ENCODE measurements at regions not wholly inside any gene's neighbourhood (a gene's known extent, or its start where the extent isn't known, plus 50 kb on each side); places are given as distances from the start of the nearest gene placed in this dataset.

- Histone ChIP-seq H3K79me2 (ENCODE audit: control insufficient read depth, low read length) (no peaks in the 10 kb centered on the region), H3K4me1 (ENCODE audit: control insufficient read depth, low read length) (no peaks in the 10 kb centered on the region), H3K36me3 (ENCODE audit: control insufficient read depth, low read length) (no peaks in the 10 kb centered on the region), H4K20me1 (ENCODE audit: control insufficient read depth, insufficient read depth, low read depth, low read length) (no peaks in the 10 kb centered on the region), H3K4me3 (ENCODE audit: low read length) (no peak overlapping the region), H3K27ac (ENCODE audit: low read depth, low read length) (no peak overlapping the region), H3K9me2 (replicated peaks; ENCODE audit: control insufficient read depth, low read length) (no peaks in the 10 kb centered on the region), H3K9me3 (ENCODE audit: control insufficient read depth, insufficient read depth, low read length) (no peaks in the 10 kb centered on the region), H3F3A (ENCODE audit: control insufficient read depth, insufficient read depth) (no peaks in the 10 kb centered on the region), H3K27me3 (ENCODE audit: control insufficient read depth, low read length) (no peaks in the 10 kb centered on the region), H3K4me2 (ENCODE audit: low read length) (no peak overlapping the region)
- TF ChIP-seq EZH2phosphoT487 (IDR thresholded peaks at IDR 0.05; ENCODE audit: borderline replicate concordance, low read length) = no peak
- no peak for TF ChIP-seq CTCF (IDR thresholded peaks at IDR 0.05; ENCODE audit: low read depth, low read length, poor library complexity, severe bottlenecking)
These were observed 589.8 kb downstream of the HS3ST4 start for GRCh38 chr16:26281381-26282110.

GRCh38 chr16:26295625-26296304 lies 604.0 kb downstream of the HS3ST4 start:
- no peak overlapping the region for H3K27ac ChIP-seq (ENCODE audit: low read depth, low read length)
- H3K4me1 ChIP-seq (ENCODE audit: control insufficient read depth, low read length) = no peaks in the 10 kb centered on the region
- no peaks in the 10 kb centered on the region for H3K36me3 ChIP-seq (ENCODE audit: control insufficient read depth, low read length)
- no peaks in the 10 kb centered on the region for H3F3A ChIP-seq (ENCODE audit: control insufficient read depth, insufficient read depth)
- no peak overlapping the region for H3K4me2 ChIP-seq (ENCODE audit: low read length)
- TF ChIP-seq EZH2phosphoT487 (IDR thresholded peaks at IDR 0.05; ENCODE audit: borderline replicate concordance, low read length) (no peak), CTCF (IDR thresholded peaks at IDR 0.05; ENCODE audit: low read depth, low read length, poor library complexity, severe bottlenecking) (no peak)
- no peaks in the 10 kb centered on the region for H3K9me2 ChIP-seq (replicated peaks; ENCODE audit: control insufficient read depth, low read length)
- no peaks in the 10 kb centered on the region for H4K20me1 ChIP-seq (ENCODE audit: control insufficient read depth, insufficient read depth, low read depth, low read length)
- no peaks in the 10 kb centered on the region for H3K9me3 ChIP-seq (ENCODE audit: control insufficient read depth, insufficient read depth, low read length)
- H3K4me3 ChIP-seq (ENCODE audit: low read length) = no peak overlapping the region
- H3K79me2 ChIP-seq (ENCODE audit: control insufficient read depth, low read length) = no peaks in the 10 kb centered on the region
- H3K27me3 ChIP-seq (ENCODE audit: control insufficient read depth, low read length) = no peaks in the 10 kb centered on the region

- no peaks in the 10 kb centered on the region for H3K79me2 ChIP-seq (ENCODE audit: control insufficient read depth, low read length)
- H3K9me3 ChIP-seq (ENCODE audit: control insufficient read depth, insufficient read depth, low read length) = no peaks in the 10 kb centered on the region
- no peaks in the 10 kb centered on the region for H3K9me2 ChIP-seq (replicated peaks; ENCODE audit: control insufficient read depth, low read length)
- no peaks in the 10 kb centered on the region for H3K36me3 ChIP-seq (ENCODE audit: control insufficient read depth, low read length)
- no peak overlapping the region for H3K4me2 ChIP-seq (ENCODE audit: low read length)
- H4K20me1 ChIP-seq (ENCODE audit: control insufficient read depth, insufficient read depth, low read depth, low read length) = no peaks in the 10 kb centered on the region
- no peaks in the 10 kb centered on the region for H3K4me1 ChIP-seq (ENCODE audit: control insufficient read depth, low read length)
- H3K27ac ChIP-seq (ENCODE audit: low read depth, low read length) = no peak overlapping the region
- H3K27me3 ChIP-seq (ENCODE audit: control insufficient read depth, low read length) = no peaks in the 10 kb centered on the region; the same call in 1 of the 2 replicates
- TF ChIP-seq EZH2phosphoT487 (IDR thresholded peaks at IDR 0.05; ENCODE audit: borderline replicate concordance, low read length) (no peak), CTCF (IDR thresholded peaks at IDR 0.05; ENCODE audit: low read depth, low read length, poor library complexity, severe bottlenecking) (no peak)
- no peak overlapping the region for H3K4me3 ChIP-seq (ENCODE audit: low read length)
- no peaks in the 10 kb centered on the region for H3F3A ChIP-seq (ENCODE audit: control insufficient read depth, insufficient read depth)
These were observed 609.8 kb downstream of the HS3ST4 start for GRCh38 chr16:26301516-26301915.
